SJCRH30 (cell line): ENCODE measurements at regions not wholly inside any gene's neighbourhood (a gene's known extent, or its start where the extent isn't known, plus 50 kb on each side); places are given as distances from the start of the nearest gene placed in this dataset.

Experiments
- DNase-seq, 2 experiments: peaks; one replicate each; pipeline ENCODE4 v3.0.0-alpha.2; 2015 to 2020
- H3K27ac ChIP-seq: fragments of 250-450 bp; sonication (Bioruptor Pico); 2 replicates; pipeline ENCODE4 v1.5.1; 2020; ENCODE audit warnings: mild to moderate bottlenecking, moderate library complexity
- H3K27me3 ChIP-seq: fragments of 250-450 bp; sonication (Bioruptor Pico); 2 replicates; pipeline ENCODE4 v1.5.1; 2020; ENCODE audit warnings: mild to moderate bottlenecking, moderate library complexity
- H3K36me3 ChIP-seq: fragments of 250-450 bp; sonication (Bioruptor Pico); 2 replicates; pipeline ENCODE4 v1.5.1; 2020; ENCODE audit warnings: mild to moderate bottlenecking, moderate library complexity
- H3K4me1 ChIP-seq: fragments of 250-450 bp; sonication (Bioruptor Pico); 2 replicates; pipeline ENCODE4 v1.5.1; 2020; ENCODE audit warnings: mild to moderate bottlenecking, moderate library complexity
- H3K4me3 ChIP-seq: fragments of 250-450 bp; sonication (Bioruptor Pico); 2 replicates; pipeline ENCODE4 v1.5.1; 2020; ENCODE audit warnings: mild to moderate bottlenecking, moderate library complexity
- H3K9me3 ChIP-seq: fragments of 250-450 bp; sonication (Bioruptor Pico); replicated peaks from 2 replicates; pipeline ENCODE4 v1.5.1; 2020; ENCODE audit warnings: mild to moderate bottlenecking, moderate library complexity

DNA sequence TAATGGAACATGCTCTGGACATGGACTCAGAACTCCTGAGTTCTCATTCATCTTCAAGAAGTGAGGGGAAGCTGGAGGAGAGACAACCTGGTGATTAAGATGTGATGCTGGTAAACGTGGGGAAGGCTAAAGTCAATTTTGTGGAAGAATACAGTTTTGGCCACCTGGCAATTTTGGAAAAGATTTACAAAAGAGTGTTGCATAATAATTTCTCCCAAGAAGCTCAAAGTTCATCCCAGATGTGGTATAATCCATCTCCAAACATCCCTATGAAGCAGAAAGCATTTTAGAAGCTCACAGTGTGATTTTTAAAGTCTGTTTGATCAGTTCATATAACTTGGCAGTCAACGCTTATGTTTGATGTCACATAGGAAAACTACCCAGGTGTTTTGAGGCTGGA lies 208.7 kb downstream of the LMX1A start:
- Histone ChIP-seq H3K27ac (no peak overlapping the region), H3K9me3 (no peaks in the 10 kb centered on the region), H3K27me3 (no peaks in the 10 kb centered on the region), H3K4me3 (no peak overlapping the region), H3K4me1 (no peaks in the 10 kb centered on the region), H3K36me3 (no peaks in the 10 kb centered on the region)
- DNase-seq: no peak

DNA sequence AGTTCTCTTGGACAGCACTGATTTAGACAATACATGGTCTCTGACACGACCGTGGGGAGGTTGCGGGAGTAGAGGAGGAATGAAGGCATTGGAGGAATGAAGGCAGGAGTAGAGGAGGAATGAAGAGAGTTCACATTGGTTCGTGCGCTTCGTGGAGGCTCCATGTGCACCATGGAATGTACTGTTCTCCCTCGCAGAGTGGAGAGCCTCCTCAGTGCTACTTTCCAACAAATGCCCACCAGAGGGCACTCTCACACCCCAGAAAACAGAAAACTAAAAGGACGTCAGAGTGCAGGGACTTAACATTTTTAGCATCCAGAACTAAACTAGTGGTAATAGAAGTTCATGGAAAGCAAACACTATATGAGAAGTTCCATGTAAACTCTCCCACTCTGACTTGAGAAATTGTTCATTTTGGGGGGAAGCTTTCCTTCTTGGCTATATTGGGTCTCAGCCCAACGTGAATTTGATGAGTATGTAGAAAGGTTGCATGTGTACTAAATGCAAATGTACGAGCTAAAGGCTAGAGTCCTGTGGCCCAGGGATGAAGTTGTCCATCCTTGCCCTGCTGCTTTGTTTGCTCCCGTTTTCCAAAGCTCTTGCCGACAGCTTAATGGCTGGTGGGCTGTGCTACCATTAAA lies 211.6 kb downstream of the LMX1A start:
- Histone ChIP-seq H3K36me3 (no peaks in the 10 kb centered on the region), H3K27ac (no peak overlapping the region), H3K27me3 (no peaks in the 10 kb centered on the region), H3K4me3 (no peak overlapping the region), H3K4me1 (no peaks in the 10 kb centered on the region), H3K9me3 (no peaks in the 10 kb centered on the region)
- DNase-seq: peak; percentile 37 to 76

DNA sequence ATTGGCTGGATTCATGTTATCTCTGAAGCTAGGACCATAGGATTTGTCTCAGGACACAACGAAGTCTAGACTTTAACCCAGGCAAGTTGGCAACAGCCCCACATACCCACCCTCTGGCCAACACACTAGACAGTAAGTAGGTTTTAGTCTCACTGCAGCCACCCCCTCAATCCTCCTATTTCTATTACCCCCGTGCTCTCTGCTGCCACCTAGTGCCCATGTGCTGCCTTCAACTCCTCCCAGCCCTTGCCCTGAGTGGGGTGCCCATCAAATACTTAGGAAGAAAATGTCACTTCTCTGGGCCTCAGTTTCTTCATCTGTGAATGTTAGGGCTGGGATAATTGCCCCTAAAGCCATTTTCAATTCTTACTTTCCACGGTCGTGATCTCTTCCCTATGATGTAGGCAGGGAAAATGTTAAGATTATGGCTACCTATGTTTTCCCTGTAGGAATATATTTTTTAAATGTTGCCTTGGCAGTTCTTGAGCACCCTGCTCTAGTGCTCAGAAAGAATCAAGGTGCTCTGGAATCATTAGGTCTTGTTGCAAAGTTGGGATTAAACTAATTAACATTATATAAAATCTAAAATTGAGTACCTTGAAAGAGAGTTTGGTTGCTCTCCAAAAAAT lies 213.0 kb downstream of the LMX1A start:
- peak; percentile 25 to 54 for DNase-seq
- Histone ChIP-seq H3K27ac (no peak overlapping the region), H3K27me3 (no peaks in the 10 kb centered on the region), H3K4me3 (no peak overlapping the region), H3K4me1 (no peaks in the 10 kb centered on the region), H3K36me3 (no peaks in the 10 kb centered on the region), H3K9me3 (no peaks in the 10 kb centered on the region)

DNA sequence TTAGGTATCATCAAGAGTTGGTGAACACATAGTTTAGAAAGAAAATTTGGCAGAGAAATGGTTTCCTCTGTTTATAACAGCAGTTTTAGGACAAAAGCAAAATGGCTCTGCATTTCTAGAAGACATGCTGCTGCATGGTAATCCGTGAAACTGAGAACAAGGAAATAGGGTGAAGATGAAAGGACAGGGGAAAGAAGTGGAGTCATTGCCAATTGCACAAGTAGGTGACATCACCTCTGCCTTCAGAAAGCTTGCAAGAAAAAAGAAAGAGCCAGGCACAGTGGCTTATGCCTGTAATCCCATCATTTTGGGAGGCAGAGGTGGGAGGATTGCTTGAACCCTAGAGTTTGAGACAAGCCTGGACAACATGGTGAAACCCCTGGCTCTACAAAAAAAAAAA lies 217.6 kb downstream of the LMX1A start:
- no peaks in the 10 kb centered on the region for H3K36me3 ChIP-seq
- H3K4me1 ChIP-seq: no peaks in the 10 kb centered on the region
- no peaks in the 10 kb centered on the region for H3K27me3 ChIP-seq
- no peak overlapping the region for H3K4me3 ChIP-seq
- no peak overlapping the region for H3K27ac ChIP-seq
- no peak for DNase-seq
- H3K9me3 ChIP-seq: no peaks in the 10 kb centered on the region

DNA sequence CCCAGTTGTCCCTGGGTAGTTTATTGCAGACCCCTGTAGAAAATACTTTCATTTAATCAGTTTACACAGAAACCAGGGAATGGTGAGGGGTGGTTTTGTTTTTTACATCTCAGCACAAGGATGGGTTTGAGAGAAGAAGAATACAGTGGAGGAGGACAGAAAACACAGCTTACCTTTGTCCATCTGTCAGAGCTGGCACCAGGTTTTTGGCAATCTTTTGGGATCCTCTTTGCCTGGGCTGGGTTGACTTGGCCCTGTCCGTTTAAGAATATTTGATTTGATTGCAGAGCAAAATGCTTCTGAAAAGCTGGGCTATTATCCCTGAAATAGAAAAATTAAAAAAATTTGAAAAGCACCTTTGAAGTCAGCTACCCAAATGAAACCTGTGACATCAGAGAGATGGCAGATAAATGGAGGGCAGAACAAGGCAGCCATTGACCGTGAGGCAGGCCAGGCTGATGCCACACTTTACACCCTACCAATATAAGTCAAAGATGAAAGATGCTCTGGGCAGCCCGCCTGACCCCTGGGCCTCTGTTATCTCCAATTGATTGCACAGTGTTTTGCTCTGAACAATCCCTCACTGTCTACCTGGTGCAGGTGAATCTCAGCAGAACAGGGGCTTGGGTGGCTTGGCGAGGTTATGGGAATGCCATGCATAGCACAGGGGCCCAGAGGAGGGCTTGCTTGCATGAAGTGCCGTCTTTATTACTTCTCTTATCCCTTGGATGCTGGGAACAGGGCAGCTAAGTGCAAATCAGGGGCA lies 218.8 kb downstream of the LMX1A start:
- DNase-seq: no peak
- H3K36me3 ChIP-seq: no peaks in the 10 kb centered on the region
- no peaks in the 10 kb centered on the region for H3K27me3 ChIP-seq

DNA sequence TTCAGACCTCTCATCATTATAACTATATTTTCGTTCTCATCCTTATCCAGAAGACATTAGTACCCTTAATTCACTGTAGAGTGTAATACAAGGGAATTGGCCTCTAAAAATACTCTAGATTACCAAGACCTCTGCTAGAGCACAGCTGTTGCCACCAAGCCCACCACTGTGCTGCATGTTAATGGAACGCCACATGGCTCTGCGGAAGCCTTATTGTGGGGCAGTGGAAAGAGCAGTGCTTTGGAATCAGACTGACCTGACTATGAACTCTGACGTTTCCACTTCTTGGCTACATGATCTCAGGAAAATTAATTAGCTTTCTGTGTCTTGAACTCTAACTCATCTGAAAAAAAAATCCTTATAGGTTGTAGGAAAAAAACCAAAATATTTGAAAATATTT lies 222.1 kb downstream of the LMX1A start:
- no peaks in the 10 kb centered on the region for H3K27me3 ChIP-seq

More for the DNA sequence above, 218.8 kb downstream of the LMX1A start:
- no peak overlapping the region for H3K27ac ChIP-seq
- no peaks in the 10 kb centered on the region for H3K4me1 ChIP-seq
- H3K4me3 ChIP-seq: no peak overlapping the region
- H3K9me3 ChIP-seq: no peaks in the 10 kb centered on the region

DNA sequence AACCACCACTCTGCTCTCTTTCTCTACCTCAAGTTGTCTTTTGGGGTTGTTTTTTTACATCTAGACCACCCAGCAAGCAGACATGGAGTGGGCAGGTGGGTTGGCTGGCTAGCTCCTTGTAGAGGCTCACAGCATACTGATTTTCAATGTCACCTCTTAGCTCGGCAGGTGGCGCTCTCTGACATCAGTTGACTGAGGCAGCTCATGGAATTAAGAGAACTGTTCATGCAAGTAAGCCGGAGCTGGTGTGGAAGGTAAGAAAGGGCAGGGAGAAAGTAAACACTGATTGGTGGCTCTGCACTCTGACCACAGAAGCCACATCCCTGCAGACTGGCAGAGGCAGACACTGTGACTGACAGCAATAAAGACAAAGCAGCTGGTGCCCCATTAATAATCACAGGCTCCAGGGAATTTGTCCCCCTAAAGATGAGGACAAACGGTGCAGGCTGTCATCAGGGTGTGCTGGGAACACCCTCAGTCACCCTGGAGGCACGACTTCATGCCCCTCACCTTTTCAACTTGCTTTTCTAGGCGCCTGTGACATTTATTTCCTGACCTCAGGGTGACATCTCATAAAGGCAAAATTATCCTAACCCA lies 226.8 kb downstream of the LMX1A start:
- DNase-seq: peak; percentile 76 to 91
- Histone ChIP-seq H3K36me3 (no peaks in the 10 kb centered on the region), H3K27ac (no peak overlapping the region), H3K4me3 (no peak overlapping the region), H3K27me3 (no peaks in the 10 kb centered on the region), H3K9me3 (no peaks in the 10 kb centered on the region), H3K4me1 (peaks cover 7% of the 10 kb centered on the region)

More for the DNA sequence above, 222.1 kb downstream of the LMX1A start:
- Histone ChIP-seq H3K4me1 (peaks cover 6% of the 10 kb centered on the region), H3K9me3 (no peaks in the 10 kb centered on the region), H3K27ac (no peak overlapping the region), H3K36me3 (no peaks in the 10 kb centered on the region), H3K4me3 (no peak overlapping the region)
- DNase-seq: peak; percentile 37 to 54

DNA sequence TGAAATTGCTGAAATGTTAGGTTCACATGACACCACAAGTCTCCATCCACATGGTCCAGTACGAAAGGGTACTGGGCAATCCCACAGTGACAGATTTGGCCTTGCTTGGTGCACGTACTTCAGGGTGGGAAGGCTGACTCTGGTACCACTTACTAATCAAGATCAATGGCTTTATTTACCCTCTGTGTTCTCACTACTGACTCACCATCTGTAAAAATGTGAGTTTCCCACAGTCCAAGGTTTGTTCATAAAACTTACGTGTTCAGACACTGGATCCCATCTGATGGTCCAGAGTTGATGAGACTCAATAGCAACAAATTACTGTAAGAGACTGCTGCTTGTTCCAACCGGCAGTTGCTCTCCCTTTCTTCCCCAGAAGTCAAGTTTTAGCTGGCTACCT lies 231.7 kb downstream of the LMX1A start:
- H3K36me3 ChIP-seq: no peaks in the 10 kb centered on the region
- H3K27me3 ChIP-seq: no peaks in the 10 kb centered on the region
- H3K4me3 ChIP-seq: no peak overlapping the region
- no peak for DNase-seq
- H3K9me3 ChIP-seq: no peaks in the 10 kb centered on the region
- H3K4me1 ChIP-seq: peaks cover 5% of the 10 kb centered on the region
- no peak overlapping the region for H3K27ac ChIP-seq

DNA sequence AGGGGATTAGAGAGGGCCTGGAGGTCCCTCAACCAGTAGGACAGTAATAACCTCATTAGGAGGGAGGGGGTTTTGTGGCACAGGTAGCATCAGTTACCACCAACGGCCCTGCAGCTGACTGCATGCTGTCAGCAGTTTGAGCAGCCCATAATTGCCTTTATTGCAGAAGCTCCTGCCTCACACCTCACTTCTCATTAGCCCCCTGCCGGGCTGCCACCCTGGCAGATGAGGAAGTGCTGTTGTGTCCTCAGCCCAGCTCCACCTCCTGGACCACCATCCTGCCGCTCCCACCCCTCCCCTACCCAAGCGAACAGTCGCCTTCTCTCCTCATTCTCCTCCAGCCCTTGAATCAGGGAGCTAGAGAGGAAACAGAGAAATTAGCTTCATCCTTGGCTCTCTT lies 237.4 kb downstream of the LMX1A start:
- no peaks in the 10 kb centered on the region for H3K27me3 ChIP-seq
- no peaks in the 10 kb centered on the region for H3K36me3 ChIP-seq

DNA sequence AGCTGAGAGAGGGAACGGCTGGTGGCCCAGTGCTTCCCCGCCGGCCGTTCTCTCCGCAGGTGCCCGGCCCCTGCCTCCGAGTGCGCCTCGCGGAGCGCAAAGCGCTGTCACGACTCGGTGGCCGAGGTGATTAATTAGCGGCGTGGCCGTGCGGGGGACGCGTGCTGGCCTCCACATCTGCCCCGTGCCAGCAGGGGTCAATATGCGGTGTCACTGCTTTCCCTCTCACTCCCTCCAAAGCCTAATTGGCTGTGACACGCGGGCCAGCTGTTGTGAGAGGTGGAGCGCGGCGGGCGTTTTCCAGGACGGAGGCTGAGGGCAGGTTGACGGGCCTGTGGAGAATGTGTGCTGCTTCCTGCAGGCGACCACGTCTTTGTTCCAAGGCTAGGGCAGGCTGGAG lies 239.0 kb downstream of the LMX1A start:
- no peaks in the 10 kb centered on the region for H3K9me3 ChIP-seq
- no peaks in the 10 kb centered on the region for H3K36me3 ChIP-seq
- H3K27me3 ChIP-seq: no peaks in the 10 kb centered on the region
- H3K4me1 ChIP-seq: no peaks in the 10 kb centered on the region
- H3K27ac ChIP-seq: no peak overlapping the region
- H3K4me3 ChIP-seq: no peak overlapping the region
- peak; percentile 15 to 28 for DNase-seq

More for the DNA sequence above, 237.4 kb downstream of the LMX1A start:
- no peak for DNase-seq
- Histone ChIP-seq H3K4me1 (no peaks in the 10 kb centered on the region), H3K9me3 (no peaks in the 10 kb centered on the region), H3K4me3 (no peak overlapping the region), H3K27ac (no peak overlapping the region)

DNA sequence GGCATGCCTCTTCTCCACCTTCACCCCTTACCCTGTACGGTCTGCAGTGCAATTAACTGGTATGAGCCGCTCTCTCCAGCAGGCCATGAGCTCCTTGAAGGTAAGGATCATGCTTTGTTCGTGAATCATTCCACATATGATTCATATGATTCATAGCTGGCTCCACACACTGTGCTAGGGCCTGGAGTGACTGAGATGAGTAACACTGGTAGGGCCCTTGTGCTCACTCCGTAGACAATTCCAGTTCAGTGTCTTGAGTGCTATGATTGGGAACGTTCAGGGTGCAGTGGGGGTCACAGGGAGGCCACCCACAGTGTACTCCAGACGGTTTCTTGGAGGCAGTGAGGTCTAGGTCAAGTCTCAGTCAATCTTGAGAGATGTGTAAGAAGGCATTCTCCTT lies 239.8 kb downstream of the LMX1A start:
- DNase-seq: no peak

DNA sequence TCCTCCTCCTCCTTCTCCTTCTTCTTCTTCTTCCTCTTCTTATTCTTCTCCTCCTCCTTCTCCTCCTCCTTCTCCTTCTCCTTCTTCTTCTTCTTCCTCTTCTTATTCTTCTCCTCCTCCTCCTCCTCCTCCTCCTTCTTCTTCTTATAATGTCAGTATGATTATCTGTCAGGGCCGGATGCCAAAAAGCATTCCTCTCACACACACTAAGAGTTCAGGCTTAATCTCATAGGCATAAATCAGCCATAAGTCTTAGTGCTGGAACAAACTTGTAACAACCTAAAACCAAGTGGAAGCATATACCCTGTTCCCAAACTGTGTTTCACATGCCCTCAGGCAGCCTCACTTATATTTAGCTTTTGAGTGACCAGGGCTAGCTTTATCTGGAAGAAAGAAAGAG lies 240.3 kb downstream of the LMX1A start:
- Histone ChIP-seq H3K36me3 (no peaks in the 10 kb centered on the region), H3K9me3 (no peaks in the 10 kb centered on the region), H3K27ac (no peak overlapping the region), H3K4me3 (no peak overlapping the region), H3K27me3 (no peaks in the 10 kb centered on the region), H3K4me1 (no peaks in the 10 kb centered on the region)
- DNase-seq: no peak

More for the DNA sequence above, 239.8 kb downstream of the LMX1A start:
- no peak overlapping the region for H3K27ac ChIP-seq
- H3K27me3 ChIP-seq: no peaks in the 10 kb centered on the region
- H3K4me1 ChIP-seq: no peaks in the 10 kb centered on the region
- H3K9me3 ChIP-seq: no peaks in the 10 kb centered on the region
- no peak overlapping the region for H3K4me3 ChIP-seq
- H3K36me3 ChIP-seq: no peaks in the 10 kb centered on the region

DNA sequence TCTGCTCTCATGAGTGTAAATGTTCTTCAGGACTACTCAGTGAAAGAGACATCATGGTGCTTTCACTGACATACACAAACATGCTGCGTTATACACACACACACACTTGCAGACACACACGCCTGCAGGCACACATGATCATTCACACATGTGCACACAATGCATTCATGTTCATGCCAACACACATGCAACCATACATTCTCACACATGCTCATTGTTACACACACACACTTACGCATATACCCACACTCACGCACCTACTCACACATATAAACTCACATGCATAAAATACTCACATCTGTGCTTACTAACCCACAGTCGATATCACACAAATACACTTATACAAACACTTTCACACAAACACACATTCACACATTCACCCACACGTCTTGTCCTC lies 241.6 kb downstream of the LMX1A start:
- no peak for DNase-seq
- Histone ChIP-seq H3K4me1 (no peaks in the 10 kb centered on the region), H3K9me3 (no peaks in the 10 kb centered on the region), H3K36me3 (no peaks in the 10 kb centered on the region), H3K27me3 (no peaks in the 10 kb centered on the region), H3K27ac (no peak overlapping the region), H3K4me3 (no peak overlapping the region)

DNA sequence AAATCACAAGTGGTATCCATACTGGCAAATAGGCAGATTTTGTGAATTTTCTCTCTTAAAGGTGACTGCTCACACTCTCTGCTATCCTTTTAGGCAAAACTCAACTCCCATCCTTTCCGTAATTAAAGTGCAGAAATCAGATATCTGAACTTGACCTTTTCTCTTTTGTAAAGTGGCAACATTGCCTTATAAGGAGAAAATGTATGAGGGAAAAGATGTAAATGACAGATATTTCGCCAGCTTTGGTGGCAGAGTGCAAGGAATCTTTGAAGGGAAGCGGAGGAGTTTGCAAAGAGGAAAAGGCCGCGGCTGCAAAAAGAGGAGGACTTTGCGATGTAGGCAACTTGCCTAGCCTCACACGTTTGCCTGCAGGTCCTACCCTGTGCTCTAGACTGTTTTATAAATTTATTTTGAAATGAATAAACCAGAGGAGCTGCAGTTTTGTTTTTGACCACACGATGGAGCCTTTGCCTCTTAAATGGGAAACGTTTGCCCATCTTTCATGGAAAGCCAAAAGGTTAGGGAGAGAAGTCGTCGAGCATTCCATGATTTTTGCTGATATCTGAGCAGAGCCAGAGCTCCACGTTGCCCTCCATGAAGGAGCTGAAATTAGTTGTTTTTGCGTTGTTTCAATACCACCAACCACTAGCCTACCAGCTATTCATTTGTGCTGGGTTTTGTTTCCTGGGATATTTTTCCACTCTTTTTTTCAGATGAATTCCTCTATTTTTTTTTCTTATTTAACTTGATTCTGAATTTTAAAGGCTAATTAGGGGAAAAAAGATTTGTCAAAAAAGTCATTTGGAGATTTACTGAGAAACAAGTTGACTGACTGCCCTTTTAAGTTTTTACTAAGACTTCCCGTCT lies 242.3 kb downstream of the LMX1A start:
- DNase-seq: peak; percentile 32 to 71

More for the DNA sequence above, 242.3 kb downstream of the LMX1A start:
- H3K4me3 ChIP-seq: no peak overlapping the region
- H3K4me1 ChIP-seq: no peaks in the 10 kb centered on the region
- no peaks in the 10 kb centered on the region for H3K36me3 ChIP-seq
- H3K27ac ChIP-seq: no peak overlapping the region
- no peaks in the 10 kb centered on the region for H3K9me3 ChIP-seq
- H3K27me3 ChIP-seq: no peaks in the 10 kb centered on the region
